Eye (tissue), 1 donor: ENCODE measurements at regions not wholly inside any gene's neighbourhood (a gene's known extent, or its start where the extent isn't known, plus 50 kb on each side); places are given as distances from the start of the nearest gene placed in this dataset.

ENCODE experiments used
- DNase-seq: peaks from one replicate; pipeline ENCODE4 v3.0.0-alpha.2; 2015

DNA sequence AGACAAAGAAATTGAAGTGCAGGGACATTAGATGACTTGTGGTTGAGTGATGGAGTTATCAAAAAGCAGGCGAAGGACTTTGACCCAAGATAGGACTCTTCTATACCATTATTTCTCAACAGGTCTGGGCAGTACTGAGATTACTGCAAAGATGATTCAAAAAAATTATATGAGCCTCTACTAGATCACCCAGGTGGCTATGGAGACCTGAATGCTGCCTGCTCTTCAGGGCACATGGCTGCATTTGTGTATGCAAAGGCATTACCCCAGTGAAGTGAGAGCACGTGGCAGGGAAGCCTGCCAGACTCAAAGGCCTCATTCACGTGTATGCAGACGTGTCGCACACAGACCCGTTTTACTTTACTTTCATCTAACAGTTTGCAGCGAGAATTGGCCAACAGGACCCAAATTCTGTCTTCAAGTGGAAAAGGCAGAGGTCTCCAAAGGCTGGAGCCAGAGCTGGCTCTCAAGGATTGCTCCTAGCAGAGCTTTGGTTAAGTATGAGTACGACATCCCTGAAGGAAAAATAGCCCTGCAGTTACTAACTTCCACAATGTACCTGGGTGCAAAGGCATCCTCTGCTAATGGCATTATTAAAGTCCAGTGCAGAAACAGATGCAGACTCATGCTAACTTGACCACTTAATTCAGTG lies 113.8 kb upstream of the ARMC2 start:
- no peak for DNase-seq

DNA sequence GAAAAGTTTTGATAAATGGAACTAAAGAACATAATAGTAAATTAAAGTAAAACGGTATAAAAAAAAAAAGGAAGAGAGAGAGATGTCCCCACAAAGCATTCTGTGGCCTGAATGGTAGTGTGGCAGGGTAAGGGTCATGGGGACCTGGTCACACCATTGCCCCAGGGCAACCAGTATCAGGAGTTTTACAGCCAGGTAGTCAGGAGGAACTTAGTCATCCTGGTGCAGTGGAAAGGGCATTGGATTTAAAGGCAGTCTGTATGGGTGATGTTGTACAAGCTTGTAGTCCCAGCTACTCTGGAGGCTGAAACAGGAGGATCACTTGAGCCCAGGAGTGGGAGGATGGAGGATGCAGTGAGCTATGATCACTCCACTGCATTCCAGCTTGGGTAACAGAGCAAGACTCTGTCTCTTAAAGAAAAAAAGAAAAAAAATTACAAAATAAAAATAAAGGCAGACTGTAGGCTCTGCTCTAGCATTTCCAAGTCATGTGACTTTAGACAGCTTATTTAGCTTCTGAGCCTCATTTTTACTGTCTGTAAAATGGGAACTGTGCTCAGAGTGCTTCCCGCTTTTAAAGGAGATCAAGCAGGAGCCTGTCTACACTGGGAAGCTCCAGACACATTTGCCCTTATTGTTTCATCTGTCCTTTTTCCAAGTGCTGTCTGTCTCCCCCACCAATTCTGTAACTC lies 112.8 kb upstream of the ARMC2 start:
- DNase-seq, result no peak

DNA sequence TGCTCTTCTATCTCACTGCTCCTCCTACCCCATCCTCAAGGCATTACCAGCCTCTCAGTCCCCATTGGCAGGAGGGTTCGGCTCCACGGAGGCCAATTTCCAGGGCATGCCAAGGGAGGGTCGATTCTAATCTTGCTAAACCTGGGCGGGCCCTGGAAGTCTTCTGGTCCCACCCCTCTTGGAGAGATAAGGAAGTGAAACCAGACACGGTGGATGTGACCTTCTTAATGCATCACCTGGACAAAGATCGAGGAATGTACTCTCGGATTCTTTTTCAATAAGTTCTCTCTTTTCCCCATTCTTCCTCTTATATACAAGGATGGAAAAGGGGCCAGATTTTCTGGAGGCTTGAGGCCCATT lies 112.2 kb upstream of the ARMC2 start:
- DNase-seq, result no peak

DNA sequence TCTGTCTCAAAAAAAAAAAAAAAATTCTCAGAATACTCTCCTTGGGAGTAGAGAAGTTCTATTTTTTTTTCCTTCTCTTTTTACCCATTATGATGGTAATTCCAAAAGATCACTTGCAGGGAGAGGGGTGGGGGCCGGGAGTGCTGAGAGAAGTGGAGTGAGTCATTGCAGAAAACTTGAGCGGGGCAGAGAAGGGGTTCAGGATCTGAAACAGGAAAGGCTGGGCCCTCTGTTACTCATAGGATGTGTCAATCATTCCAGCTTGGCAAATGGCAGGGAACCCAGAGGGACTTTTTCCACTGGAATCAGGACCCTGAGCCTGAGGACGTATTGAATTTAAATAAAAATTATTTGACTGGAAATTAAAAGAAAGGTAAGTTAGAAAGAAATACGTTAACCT lies 111.4 kb upstream of the ARMC2 start:
- no peak for DNase-seq

DNA sequence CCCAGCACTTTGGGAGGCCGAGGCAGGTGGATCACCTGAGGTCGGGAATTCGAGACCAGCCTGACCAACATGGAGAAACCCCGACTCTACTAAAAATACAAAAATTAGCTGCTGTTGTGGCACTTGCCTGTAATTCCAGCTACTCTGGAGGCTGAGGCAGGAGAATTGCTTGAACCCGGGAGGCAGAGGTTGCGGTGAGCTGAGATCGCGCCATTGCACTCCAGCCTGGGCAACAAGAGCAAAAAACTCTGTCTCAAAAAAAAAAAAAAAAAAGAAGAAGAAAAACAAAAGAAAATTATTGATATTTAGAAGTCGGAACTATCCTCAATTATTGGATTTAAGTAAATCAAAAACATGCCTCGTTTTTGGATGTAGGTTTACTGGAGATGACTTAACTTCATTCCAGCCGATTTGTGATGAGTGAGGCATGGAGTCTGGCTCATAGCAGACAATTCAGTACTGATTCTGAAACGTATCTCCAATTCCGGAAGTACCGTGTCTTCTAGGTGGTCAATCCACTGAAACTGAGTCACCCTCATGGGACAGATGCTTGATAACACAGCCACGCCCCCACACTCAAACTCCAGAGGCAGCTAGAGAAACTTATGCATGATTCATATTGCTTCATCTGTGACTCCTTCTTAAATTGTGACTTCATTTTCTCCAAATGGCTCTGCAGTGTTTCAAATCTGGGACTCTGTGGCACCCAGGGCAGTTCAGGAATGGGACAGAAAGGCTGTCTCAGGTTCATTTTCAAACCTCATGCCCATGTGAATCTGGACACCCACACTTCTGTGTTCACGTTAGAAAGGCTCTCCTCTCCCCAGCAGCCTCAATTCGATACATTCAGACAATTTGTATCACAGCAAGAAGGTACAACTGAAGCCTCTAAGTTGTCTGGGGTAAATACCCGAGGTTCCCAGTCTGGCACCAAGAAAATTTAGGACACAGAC lies 110.4 kb upstream of the ARMC2 start:
- no peak for DNase-seq

DNA sequence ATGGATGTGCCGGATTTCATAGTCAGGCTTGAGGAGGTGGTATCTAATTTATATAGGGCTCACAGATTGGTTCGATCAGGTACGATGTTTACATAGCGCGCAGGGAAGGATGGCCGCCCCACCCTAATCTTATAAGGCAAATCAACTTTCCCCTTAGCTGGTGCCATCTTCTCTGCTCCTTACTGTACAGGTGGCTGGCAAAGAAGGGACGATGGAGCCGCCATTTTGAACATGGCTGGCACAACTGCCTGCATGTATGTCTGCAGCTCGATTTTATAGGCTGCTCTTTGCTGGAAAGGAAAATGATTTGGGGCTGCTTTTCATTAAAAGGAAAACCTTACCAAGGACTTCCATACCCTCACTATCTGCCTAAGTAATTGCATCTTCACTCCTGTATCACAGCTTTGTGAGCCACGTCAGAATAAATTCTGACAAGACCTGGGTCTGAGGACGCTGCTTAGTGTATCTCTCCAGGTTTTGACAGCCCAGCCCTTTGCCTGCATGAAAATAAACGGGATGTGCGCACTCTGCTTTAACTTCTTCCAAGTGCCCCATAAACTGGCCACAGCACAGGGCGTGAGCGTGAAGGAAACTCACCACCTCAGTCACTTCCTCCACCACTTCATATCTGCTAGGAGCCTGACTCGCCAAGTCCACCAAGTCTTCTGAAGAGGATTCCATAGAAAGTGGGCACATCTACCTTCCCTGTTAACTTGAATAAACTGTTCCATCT lies 109.4 kb upstream of the ARMC2 start:
- no peak for DNase-seq

DNA sequence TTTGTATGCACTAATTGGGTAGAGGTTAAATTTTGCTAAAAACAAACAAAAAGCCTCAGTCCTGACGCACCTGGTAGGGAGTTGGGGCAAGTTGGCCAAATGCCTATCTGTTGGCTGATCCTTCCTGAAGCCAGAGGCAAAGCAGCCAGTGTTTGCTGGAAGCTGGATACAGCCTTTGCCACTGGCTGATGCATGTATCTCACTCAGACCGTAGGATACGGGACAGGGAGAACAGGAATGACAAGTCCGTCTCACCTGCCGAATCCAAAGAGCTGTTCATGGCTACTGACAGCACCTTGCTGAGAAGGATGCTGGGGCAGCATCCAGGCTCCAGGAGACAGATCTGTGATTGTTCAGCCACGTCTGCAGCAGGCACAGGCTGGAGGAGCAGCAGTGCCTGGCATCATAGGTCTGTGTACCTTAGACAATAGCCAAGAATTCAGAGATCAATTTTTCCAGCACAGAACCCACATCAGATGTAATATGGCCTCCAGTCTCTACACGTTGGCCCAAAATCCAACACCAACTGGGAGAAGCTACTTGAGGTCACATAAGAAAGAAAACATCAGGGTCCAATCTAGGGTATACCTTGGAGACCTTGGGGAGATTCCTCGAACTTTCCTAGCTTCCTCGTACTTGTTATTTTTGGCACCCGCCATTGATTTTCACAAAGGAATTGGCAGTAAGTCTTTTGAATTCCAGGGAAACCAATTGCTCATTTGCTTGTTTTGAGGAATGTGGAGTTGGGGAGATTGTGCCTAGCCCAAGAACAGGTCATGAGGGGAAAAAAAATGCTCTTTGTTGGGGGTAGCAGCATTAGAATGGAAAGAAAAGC lies 108.5 kb upstream of the ARMC2 start:
- DNase-seq, result no peak

DNA sequence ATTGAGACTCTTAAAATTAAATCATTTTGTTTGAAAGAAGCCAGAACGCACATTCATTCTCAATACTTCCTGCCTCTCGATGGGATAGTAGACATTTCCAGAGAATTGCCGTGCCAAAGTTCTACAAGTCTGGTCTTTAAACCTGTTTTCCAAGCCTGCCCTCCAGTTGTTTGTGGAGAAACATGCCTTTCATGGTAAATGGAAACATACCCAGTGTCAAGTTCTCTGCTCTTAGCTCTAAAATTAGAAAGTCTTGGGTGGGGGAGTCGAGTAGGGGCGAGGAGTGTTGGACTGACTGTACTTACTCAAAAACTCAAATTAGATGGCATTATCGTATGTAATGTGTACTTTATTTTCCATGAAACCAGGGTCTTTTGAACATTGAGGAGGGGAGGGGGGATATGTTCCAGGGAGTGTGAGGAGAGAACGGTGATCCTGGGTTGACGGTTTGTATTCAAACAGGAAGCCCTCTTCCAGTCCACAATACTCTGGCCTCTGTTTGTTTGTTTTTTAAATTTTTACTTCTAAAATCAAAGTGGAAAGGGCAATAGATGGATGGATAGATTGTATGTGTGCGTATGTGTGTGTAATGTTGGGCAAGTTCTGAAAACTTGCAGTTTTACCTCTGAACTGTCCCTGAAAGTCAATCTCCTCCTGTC lies 106.8 kb upstream of the ARMC2 start:
- DNase-seq, result no peak

DNA sequence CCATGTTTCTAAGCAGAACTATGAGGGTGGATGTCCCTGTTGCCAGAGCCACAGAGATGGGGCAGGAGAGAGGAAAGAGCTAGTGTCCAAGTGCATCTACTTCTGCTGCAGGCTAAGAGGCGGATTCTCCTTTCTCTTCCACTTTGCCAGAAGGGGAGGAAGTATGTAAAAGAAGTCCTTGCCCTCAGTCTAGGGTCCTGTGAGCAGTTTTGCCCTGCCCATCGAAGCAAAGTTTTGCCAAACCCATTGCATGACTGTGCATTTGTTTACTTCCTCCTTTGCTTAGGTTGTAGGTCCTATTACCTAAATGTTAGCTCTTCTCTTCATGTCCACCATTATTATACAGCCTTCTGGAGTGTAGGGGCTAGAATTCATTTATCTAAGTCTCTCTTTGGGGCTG lies 106.2 kb upstream of the ARMC2 start:
- DNase-seq, result no peak

DNA sequence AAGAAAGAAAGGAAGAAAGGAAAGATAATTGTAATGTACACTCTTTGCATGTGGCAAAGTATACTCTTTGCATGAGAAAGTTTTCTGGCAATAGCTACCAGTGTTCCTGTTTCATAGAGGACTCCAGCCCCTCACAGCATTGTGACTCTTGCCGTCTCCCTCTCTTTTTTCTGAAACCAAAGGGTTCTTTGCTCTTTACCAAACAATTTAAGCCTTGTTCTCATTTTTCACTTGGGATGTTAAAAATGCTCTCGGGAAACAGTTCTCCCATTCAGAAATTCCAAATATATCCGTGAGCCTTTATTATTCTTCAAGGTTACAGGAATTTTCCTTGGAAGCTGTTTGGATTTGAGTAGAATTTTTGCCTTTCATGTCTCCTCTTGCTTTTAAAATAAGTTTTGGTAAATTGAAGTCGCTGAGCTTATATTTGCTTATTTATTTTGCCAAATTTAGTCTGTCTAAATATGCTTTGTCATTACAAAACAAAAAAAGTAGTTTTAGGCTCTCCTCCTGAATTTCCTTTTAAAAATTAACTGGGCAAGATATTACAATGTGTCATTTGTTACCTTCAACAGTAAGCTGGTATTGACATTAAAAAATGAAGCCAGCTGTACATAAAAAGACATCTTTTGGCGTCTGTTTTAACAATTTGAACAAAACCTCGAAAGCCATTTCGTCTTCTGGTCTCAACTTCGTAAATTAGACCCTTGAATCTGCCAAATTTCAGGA lies 103.8 kb upstream of the ARMC2 start:
- no peak for DNase-seq

DNA sequence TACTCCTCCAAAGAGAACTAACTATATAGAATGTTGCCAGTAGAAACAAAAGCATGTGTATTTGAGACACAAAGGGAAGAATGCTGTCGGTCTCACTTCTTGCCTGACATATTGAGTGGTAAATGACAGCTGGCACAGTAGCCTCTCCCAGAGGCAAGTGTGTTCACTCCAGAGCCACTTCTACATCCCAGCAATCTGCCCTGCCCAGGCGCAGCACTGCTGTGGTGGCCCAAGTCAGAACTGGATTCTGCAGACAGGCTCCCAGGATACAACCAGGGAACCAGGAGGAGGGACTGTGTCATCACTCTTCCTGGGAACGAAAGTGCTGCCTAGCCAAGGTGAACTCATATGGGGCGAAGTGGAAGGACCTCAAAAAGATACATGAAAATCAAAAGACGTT lies 103.2 kb upstream of the ARMC2 start:
- DNase-seq, result no peak

DNA sequence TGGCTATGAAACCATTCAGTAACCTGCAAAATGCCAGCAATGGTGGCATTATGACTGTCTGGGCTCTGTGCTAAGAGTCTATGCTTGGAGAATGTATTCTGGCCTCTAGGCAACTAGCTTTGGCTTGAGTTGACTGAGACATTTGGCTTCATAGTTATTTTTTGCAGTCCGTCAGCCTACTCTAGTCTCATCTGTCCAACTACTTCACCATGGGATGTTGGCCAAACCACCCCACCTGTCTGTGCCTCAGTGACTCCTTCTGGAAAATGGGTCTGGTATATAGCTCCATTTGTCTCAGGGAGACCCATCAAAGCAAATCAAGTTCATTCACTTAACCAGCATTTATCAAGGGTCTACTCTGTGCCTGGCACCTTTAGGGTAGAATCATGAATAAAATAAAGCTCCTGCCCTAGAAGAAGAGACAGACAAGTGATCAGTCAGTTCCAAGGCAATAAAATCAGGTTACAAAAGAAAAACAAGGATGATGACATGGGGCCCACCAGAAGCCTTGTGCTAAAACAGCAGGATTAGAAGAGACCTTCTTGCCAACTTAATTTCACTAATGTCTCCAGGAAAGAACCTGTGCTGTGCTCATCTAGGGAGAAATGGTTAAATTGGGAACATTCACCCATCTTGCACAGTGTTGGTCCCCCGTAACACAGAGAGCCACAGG lies 102.4 kb upstream of the ARMC2 start:
- no peak for DNase-seq

DNA sequence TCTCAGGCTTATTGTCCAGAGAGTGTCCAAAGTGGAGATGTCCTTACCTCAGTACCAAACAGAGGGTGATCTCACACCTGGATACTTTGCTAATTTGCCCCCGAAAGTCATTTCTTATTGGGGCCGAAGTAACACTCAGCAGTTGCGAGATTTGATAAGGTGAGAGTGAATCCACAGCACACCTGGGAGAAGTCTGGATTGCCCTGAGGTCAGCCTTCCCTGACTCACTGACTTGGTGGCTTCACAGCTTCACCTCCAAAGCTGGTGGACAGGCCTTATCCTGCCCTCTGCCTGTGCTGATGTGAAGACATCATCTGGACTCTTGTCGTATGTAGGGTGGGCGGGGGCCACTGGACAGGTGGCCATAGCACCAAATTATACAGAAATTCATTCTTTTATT lies 101.9 kb upstream of the ARMC2 start:
- DNase-seq, result no peak

DNA sequence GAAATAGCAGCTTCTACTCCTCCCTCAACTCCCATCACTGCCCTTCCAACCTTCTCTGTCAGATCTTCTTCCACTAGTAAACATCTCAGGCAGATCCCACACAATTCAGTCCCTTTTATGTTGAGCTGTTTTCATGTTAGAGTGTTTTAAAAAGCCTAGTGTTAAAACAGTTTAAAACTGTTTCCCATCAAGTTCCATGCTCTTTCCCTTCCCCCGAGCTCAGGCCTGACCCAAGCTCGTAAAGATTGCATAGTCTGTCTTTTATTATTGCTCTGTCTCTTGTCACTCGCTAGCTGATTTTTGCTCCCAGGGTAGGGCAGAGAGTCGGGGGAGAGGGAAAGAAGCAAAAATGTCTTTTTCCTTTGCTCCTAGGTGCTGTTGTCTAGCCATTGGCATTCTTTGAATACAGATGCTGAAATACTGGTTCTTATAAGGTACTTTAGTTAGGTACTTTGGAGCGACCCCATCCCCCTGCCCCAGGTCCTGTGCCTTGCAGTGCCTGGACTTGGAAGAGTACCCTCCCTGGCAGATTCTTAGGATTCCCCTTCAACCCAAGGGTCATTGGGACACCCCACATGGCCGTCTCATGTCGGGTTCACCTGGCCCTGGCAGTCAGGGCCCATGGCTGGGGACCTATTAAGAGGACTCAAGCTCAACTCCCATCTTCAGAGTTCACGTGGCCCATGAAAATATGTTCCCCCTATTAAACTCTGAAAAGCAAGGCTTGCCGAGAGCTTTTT lies 101.2 kb upstream of the ARMC2 start:
- no peak for DNase-seq

DNA sequence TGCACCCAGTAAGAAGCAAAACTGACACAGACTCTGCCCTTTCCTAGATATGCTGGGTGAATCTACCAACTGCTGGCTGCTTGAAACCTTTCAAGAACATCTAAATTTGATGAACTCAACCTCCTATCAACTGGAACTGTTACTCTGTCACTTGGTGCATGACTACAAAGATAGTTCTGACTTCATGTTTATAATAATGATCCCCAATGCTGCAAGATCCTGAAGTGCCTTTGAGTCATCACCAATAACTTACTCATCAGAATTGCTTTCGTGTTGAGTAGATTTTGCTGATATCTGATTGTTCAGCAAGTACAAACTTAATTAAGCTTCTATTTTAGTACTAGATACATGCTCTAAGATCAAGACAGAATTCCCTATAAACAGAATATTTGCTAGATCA lies 100.2 kb upstream of the ARMC2 start:
- DNase-seq, result no peak

DNA sequence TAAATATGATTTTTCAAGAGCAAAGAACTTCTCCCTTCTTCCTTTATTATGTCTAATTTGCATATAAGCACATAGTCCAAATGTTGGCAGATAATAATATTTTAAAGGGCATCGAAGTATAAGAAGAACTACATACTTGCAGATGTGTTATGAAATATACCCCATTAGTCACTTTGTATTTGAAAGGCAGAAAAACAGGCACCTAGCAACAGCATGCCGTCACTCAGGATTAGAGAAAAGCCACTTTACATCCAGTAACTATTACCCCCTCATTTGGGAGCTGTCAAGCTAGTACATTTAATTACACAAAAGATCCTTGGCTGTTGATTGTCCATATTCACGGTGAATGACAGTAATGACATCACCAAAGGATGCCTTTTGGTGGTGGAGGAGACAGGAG lies 99.3 kb upstream of the ARMC2 start:
- DNase-seq, result peak; percentile 25

DNA sequence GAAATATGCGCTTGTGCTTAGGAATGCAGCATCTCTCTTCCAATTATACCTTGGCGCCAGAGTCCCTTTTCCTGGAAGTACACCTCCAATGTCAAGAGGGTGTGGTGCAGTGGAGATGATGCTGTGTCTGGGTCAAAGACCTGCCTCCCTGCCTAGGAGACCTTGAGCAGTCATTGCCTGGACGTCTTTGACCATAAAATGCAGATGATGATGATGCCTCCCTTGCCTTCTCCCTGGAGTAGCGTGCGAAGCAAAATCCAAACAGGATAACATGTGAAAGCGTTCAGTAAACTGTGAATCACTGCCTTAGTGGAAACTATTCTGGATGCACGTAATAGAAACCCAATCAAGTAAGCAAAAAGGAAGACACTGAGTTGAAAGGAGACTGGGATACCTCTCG lies 97.4 kb upstream of the ARMC2 start:
- no peak for DNase-seq

DNA sequence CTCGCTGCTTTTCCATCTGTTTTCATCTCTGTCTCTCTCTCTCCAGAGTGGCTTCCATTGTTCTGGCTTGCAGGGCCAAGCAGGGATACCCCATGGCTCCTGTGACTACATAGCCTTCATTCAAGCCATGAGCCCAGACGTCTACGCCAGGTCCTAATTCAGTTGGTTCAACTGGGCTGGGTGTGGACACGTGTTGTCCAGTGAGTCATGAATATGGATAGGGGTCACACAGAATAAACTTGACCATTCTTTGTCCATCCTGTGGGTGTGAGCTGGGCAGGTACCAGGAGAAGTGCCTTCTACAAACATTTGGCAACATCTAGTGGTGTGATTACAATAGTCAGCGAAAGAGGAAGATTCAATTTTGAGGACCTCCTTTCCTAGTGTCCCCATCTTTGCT lies 96.9 kb upstream of the ARMC2 start:
- no peak for DNase-seq

DNA sequence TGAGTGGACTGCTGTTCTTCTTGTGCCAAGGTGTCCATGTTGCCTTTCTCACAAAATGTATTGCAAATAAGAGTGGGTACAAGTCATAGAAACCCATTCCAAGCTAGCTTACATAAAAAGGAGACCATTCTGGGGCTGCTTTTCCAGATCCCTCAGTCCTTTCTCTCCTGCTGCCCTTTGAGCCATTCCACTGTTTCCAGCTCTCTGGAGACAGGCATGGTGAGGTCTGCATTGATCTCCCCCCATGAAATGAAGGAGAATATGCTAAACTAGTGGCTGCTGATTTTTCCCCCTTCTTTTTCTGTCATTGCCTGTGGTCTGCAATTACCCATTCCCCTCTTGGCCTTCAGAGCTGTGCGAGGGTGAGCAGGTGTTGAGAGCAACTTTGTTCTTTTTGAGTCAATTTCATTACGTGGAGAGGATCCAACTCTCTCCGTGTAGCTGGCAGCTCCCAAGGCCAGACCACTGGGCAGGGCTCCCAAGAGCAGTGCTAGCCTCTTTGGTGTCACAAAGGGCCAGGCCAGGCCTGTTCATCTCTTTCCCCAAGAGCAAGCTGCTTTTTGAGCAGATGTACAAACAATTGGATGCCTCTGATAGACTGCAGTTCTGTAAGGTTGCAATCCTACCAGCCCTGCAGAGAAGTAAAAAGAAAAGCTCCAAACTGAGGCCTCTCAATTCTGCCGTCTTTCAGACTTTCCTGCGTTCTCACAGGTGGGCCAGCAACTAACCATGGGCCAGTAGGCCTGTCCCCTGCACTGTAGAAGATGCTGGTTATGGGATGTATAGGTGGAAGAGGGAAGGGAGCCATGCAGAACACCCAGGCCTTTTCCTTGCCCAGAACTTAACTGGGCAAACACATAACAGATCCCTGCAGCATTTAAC lies 96.1 kb upstream of the ARMC2 start:
- no peak for DNase-seq
